ENCODE measurements at regions not wholly inside any gene's neighbourhood (a gene's known extent, or its start where the extent isn't known, plus 50 kb on each side); places are given as distances from the start of the nearest gene placed in this dataset.
"Not testable (repeated sequence)": the region's sequence is repeated elsewhere in the genome, so short reads cannot be mapped to it uniquely, and the experiment has no call there.

DNA sequence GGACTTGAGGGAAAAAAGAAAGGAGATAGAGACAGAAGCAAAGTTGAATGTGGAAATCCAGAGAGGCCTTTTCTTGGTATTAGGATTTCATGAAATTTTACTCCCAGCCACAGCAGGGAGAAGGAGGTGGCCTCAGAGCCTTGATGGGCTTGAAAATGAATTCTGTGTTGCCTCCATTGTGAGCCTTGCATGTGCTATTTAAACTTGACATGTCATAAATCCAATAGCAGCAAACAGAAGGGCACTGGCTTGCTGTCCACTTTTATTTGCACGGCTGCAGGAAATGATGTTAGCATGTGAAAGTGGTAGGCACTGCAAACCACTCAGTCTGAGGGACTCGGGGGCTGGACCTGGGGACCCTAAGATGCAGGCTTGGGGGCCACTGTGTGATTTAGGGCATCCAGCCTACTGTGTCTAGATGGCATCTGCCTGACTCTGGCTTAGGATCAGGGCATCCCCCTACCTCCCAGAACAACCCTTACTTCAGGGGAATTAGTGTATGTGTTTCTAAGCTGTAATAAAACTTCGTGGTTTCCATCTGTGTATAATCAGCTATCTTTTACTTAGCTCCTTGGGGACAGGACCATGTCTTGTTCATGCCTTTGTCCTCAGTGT, 139.1 kb upstream of the SKOR2 start:
- TF ChIP-seq TAF1 (IDR thresholded peaks at IDR 0.05; ENCODE audit: low read depth, low read length): no peak
- TF ChIP-seq SPI1 (IDR thresholded peaks at IDR 0.05; ENCODE audit: low read depth, low read length): no peak
- TF ChIP-seq POLR2A (IDR thresholded peaks at IDR 0.05; ENCODE audit: low read depth, low read length): no peak
- no peak for TF ChIP-seq POU2F2 (IDR thresholded peaks at IDR 0.05; ENCODE audit: low read depth, low read length)
- TF ChIP-seq POLR2AphosphoS5 (IDR thresholded peaks at IDR 0.05; ENCODE audit: low read depth, low read length): no peak
- TF ChIP-seq PAX5 (IDR thresholded peaks at IDR 0.05; ENCODE audit: insufficient read depth, low read length, severe bottlenecking): no peak
- no peak for DNase-seq (ENCODE audit: insufficient read length, low spot score)
- no peak for FAIRE-seq

DNA sequence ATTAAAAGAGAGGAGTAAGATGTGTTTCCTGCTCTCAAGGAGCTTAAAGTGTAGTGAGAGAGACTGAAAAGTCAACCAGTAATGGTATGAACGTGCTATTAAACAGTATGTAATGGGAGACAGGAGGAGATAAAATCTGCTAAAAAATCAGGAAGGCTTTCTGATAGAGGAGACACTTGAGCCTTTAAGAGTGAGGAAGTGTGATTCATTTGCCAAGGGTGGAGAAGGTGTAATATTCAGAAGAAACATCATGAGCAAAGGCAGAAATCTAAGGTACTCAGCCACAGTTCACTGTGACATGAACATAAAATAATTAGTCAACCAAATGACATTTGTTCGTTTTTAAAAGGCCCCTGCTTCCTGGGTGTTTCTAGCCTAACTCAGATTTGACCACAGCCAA, 137.8 kb upstream of the SKOR2 start:
- no peak for TF ChIP-seq PAX5 (IDR thresholded peaks at IDR 0.05; ENCODE audit: insufficient read depth, low read length, severe bottlenecking)
- no peak for TF ChIP-seq POLR2A (IDR thresholded peaks at IDR 0.05; ENCODE audit: low read depth, low read length)
- TF ChIP-seq SPI1 (IDR thresholded peaks at IDR 0.05; ENCODE audit: low read depth, low read length): no peak
- TF ChIP-seq POLR2AphosphoS5 (IDR thresholded peaks at IDR 0.05; ENCODE audit: low read depth, low read length): no peak
- TF ChIP-seq POU2F2 (IDR thresholded peaks at IDR 0.05; ENCODE audit: low read depth, low read length): no peak
- no peak for TF ChIP-seq TAF1 (IDR thresholded peaks at IDR 0.05; ENCODE audit: low read depth, low read length)
- no peak for DNase-seq (ENCODE audit: insufficient read length, low spot score)
- FAIRE-seq: no peak

DNA sequence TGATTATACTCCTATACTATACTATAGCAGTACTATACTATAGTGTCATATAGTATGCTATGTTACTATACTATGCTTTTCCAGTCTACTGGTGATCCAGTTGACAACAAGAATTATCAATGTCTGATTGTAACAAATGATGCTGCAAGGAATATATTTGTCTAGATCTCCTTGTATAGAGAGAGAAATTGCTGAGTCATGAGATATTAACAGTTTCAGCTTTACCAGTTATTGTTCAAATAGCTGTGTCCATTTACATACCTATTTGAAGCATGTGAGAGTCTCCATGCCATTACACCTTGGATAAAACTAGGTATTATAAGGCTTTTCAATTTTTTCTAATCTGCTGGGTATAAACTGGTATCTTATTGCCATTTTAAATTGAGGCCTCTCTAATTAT, 136.4 kb upstream of the SKOR2 start:
- DNase-seq (ENCODE audit: insufficient read length, low spot score): no peak
- FAIRE-seq: no peak
- TF ChIP-seq TAF1 (IDR thresholded peaks at IDR 0.05; ENCODE audit: low read depth, low read length): no peak
- no peak for TF ChIP-seq PAX5 (IDR thresholded peaks at IDR 0.05; ENCODE audit: insufficient read depth, low read length, severe bottlenecking)
- TF ChIP-seq POU2F2 (IDR thresholded peaks at IDR 0.05; ENCODE audit: low read depth, low read length): no peak
- no peak for TF ChIP-seq SPI1 (IDR thresholded peaks at IDR 0.05; ENCODE audit: low read depth, low read length)
- TF ChIP-seq POLR2AphosphoS5 (IDR thresholded peaks at IDR 0.05; ENCODE audit: low read depth, low read length): no peak
- no peak for TF ChIP-seq POLR2A (IDR thresholded peaks at IDR 0.05; ENCODE audit: low read depth, low read length)

DNA sequence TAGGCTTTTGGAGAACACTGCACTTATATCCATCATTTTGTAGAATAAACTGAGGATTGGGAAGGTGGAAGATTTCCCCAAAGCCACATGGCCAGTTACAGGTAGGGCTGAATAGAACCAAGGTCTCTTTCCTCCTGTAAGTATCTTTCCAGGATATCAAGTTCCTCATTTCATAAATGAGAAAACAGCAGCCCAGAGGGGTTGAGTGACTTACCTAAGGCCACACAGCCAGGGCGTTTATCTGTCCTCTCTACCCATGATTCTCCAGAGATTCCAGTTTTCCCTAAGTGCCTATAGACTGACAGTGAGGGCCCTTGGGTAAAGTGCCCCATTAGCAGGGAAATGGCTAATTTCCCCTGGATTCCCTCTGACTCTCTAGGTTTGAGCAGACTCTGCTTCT, 132.3 kb upstream of the SKOR2 start:
- FAIRE-seq (no peak), DNase-seq (ENCODE audit: insufficient read length, low spot score) (no peak)
- TF ChIP-seq TAF1 (IDR thresholded peaks at IDR 0.05; ENCODE audit: low read depth, low read length) (no peak), POU2F2 (IDR thresholded peaks at IDR 0.05; ENCODE audit: low read depth, low read length) (no peak), POLR2AphosphoS5 (IDR thresholded peaks at IDR 0.05; ENCODE audit: low read depth, low read length) (no peak), PAX5 (IDR thresholded peaks at IDR 0.05; ENCODE audit: insufficient read depth, low read length, severe bottlenecking) (no peak), SPI1 (IDR thresholded peaks at IDR 0.05; ENCODE audit: low read depth, low read length) (no peak), POLR2A (IDR thresholded peaks at IDR 0.05; ENCODE audit: low read depth, low read length) (no peak)

DNA sequence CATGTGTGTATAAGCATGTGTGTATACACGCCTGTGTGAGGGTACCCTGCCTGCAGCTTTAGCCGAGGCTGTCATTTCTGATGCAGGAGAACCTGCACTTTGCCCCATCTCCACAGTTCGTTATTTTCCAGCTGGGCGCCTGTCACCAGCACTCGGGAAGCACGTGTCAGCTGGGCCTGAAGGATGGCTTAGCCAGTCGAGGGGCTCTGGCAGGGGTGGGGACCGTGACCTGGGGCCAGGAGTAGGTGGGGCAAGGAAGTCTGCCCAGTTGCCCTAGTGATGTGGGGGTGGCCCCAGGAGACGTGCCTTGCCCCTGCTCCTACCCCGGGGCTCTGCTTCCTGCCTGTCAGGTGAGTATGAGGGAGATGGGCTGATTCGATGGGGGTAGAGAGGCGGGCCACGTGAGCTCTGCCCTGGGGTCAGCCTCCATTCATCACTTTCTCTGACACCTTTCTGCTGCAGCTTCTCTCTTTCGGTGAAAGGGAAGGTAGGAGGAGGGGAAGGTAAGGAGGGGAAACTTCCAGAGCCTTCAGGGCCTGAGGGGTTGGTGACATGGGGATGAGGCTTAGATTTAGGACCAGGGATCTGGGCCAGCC, 130.6 kb upstream of the SKOR2 start:
- TF ChIP-seq POLR2AphosphoS5 (IDR thresholded peaks at IDR 0.05; ENCODE audit: low read depth, low read length): no peak
- no peak for TF ChIP-seq PAX5 (IDR thresholded peaks at IDR 0.05; ENCODE audit: insufficient read depth, low read length, severe bottlenecking)
- TF ChIP-seq SPI1 (IDR thresholded peaks at IDR 0.05; ENCODE audit: low read depth, low read length): no peak
- no peak for TF ChIP-seq POU2F2 (IDR thresholded peaks at IDR 0.05; ENCODE audit: low read depth, low read length)
- no peak for TF ChIP-seq POLR2A (IDR thresholded peaks at IDR 0.05; ENCODE audit: low read depth, low read length)
- TF ChIP-seq TAF1 (IDR thresholded peaks at IDR 0.05; ENCODE audit: low read depth, low read length): no peak
- no peak for DNase-seq (ENCODE audit: insufficient read length, low spot score)
- FAIRE-seq: no peak

DNA sequence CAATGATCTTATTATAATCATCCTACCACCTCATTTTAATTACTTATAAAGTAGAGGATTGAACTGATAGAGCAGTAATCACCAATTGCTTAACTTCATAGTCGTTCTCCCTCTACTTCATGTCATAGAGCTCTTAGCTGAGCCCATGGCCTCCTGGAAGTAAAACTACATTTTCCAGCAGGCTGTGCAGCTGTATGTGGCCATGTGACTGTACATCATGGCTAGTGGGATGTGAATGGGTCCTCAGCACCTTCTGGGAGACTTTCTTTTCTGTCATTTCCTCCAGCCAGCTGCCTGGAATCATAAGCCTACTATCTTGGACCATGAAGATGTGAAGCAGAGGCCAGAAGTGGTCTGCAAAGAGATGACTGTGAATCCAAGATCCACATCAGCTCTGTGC, 128.7 kb upstream of the SKOR2 start:
- no peak for DNase-seq (ENCODE audit: insufficient read length, low spot score)
- TF ChIP-seq POU2F2 (IDR thresholded peaks at IDR 0.05; ENCODE audit: low read depth, low read length) (no peak), POLR2AphosphoS5 (IDR thresholded peaks at IDR 0.05; ENCODE audit: low read depth, low read length) (no peak)
- no peak for FAIRE-seq

DNA sequence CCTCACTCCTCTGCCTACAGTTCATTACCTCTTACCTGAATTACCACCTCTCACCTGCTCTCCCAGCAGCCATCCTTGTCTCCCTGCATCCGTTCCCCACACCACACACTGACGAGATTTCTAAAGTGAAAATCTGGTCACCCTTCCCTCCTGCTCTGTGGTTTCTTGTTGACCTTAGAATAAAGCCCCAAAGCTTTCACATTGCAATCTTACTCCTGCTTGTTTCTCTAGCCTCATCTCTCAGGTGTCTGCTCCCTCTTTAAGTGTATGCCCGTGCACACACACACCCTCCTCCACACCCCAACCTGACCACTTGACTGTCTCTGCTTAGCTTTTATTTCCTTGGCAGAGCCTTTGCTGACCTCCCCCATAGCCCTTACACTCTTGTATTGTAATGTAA, 122.0 kb upstream of the SKOR2 start:
- FAIRE-seq: no peak
- TF ChIP-seq PAX5 (IDR thresholded peaks at IDR 0.05; ENCODE audit: insufficient read depth, low read length, severe bottlenecking): no peak
- no peak for DNase-seq (ENCODE audit: insufficient read length, low spot score)

DNA sequence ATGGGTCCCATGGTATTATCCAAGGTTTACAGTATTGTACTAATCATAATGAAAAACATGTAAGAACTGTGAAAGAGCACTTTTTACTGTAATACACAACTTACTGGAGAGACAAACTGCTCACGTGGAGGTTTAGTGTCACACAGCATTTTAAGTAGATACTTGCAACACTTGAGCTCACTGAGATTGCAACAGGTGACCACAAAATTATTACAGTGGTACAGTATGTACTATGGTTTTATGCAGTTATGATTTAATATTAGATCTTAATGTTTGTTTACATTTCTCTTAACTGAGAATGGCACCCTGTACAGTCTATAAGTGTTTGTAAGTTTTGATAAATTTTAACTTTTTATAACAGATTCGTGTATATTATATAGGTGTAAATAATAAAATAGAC, 118.6 kb upstream of the SKOR2 start:
- FAIRE-seq: no peak
- no peak for TF ChIP-seq PAX5 (IDR thresholded peaks at IDR 0.05; ENCODE audit: insufficient read depth, low read length, severe bottlenecking)
- TF ChIP-seq TAF1 (IDR thresholded peaks at IDR 0.05; ENCODE audit: low read depth, low read length): no peak
- TF ChIP-seq POU2F2 (IDR thresholded peaks at IDR 0.05; ENCODE audit: low read depth, low read length): no peak
- TF ChIP-seq SPI1 (IDR thresholded peaks at IDR 0.05; ENCODE audit: low read depth, low read length): no peak
- TF ChIP-seq POLR2A (IDR thresholded peaks at IDR 0.05; ENCODE audit: low read depth, low read length): no peak
- no peak for TF ChIP-seq POLR2AphosphoS5 (IDR thresholded peaks at IDR 0.05; ENCODE audit: low read depth, low read length)
- no peak for DNase-seq (ENCODE audit: insufficient read length, low spot score)

DNA sequence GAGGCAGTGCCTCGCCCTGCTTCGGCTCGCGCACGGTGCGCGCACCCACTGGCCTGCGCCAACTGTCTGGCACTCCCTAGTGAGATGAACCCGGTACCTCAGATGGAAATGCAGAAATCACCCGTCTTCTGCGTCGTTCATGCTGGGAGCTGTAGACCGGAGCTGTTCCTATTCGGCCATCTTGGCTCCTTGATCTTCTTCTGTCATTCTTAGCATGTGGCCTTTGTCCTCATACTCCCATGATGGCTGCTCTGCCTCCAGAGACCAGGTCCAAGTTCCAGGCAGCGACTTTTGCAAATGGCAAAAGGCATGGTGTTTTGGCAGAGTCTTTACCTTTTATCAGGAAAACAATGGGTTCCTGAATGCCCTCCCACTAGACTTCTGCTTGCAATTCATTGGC, 102.6 kb upstream of the SKOR2 start:
- FAIRE-seq; DNase-seq (ENCODE audit: insufficient read length, low spot score): not testable (repeated sequence)

DNA sequence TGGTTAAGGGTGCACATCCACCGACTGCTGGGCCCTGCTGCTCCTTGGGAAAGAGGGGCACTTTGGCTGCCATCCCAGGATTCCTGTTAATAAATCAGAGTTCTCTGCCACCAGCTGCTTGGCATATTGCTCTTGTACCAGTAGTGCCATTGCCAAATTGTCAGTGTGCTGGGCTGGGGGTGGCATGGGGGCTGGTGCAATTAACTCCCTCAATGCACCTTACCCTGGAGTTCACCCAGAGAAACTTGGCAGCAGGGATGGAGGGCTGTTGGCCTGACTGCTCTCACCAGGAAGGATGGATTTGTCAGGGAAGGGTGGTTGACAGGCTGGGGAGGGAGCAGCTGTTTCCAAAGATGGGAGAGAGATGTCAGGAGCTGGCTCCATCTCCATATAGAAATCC, 94.6 kb upstream of the SKOR2 start:
- no peak for FAIRE-seq
- no peak for TF ChIP-seq SPI1 (IDR thresholded peaks at IDR 0.05; ENCODE audit: low read depth, low read length)
- no peak for TF ChIP-seq TAF1 (IDR thresholded peaks at IDR 0.05; ENCODE audit: low read depth, low read length)
- no peak for TF ChIP-seq POLR2A (IDR thresholded peaks at IDR 0.05; ENCODE audit: low read depth, low read length)
- no peak for TF ChIP-seq PAX5 (IDR thresholded peaks at IDR 0.05; ENCODE audit: insufficient read depth, low read length, severe bottlenecking)
- TF ChIP-seq POU2F2 (IDR thresholded peaks at IDR 0.05; ENCODE audit: low read depth, low read length): no peak
- TF ChIP-seq POLR2AphosphoS5 (IDR thresholded peaks at IDR 0.05; ENCODE audit: low read depth, low read length): no peak
- DNase-seq (ENCODE audit: insufficient read length, low spot score): no peak

Measured in GM12891 (cell line).